Uterus (tissue), 2 donors: ENCODE measurements at regions not wholly inside any gene's neighbourhood (a gene's known extent, or its start where the extent isn't known, plus 50 kb on each side); places are given as distances from the start of the nearest gene placed in this dataset.

Experiments
- POLR2A ChIP-seq, 2 donors: fragments of 450-650 bp; IDR thresholded peaks; one replicate each; pipeline ENCODE4 v1.6.1; 2016; ENCODE audit warnings: antibody characterized with exemption in 2 of 2, mild to moderate bottlenecking in 1 of 2, moderate library complexity in 1 of 2
- TF ChIP-seq, protein P1 (sequence below), 4 experiments: fragments of 200-600 bp in 2 of 4; fragments of 450-650 bp in 2 of 4; sonication (generic) in 2 of 4; IDR thresholded peaks; one replicate each; pipeline ENCODE4 v1.5.1; 2016 to 2019; ENCODE audit warnings: antibody characterized with exemption in 4 of 4, mild to moderate bottlenecking in 2 of 4, moderate library complexity in 1 of 4

DNA sequence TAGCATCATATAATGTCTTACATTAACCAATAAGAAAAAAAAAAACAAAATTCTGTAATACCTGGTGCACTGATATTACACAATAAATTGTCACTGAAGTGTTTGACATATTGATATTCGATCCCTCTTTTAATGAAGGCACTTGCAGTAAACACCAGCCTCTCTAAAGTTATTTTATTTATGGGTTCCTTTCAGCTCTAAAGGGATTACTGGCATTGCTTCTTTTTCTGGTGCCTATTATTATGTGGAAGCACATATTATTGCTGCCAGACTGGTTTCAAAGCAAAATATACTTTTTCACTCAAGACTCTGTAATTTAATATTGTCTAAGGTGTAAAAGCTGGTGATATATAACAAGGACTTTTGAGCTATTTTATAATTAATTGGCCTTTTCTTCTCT lies 1090.5 kb downstream of the TRHDE start:
- TF ChIP-seq, protein P1, sequence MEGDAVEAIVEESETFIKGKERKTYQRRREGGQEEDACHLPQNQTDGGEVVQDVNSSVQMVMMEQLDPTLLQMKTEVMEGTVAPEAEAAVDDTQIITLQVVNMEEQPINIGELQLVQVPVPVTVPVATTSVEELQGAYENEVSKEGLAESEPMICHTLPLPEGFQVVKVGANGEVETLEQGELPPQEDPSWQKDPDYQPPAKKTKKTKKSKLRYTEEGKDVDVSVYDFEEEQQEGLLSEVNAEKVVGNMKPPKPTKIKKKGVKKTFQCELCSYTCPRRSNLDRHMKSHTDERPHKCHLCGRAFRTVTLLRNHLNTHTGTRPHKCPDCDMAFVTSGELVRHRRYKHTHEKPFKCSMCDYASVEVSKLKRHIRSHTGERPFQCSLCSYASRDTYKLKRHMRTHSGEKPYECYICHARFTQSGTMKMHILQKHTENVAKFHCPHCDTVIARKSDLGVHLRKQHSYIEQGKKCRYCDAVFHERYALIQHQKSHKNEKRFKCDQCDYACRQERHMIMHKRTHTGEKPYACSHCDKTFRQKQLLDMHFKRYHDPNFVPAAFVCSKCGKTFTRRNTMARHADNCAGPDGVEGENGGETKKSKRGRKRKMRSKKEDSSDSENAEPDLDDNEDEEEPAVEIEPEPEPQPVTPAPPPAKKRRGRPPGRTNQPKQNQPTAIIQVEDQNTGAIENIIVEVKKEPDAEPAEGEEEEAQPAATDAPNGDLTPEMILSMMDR (IDR thresholded peaks at IDR 0.05) = no peak
- no peak for TF ChIP-seq POLR2A (IDR thresholded peaks at IDR 0.05)
